ENCODE measurements at regions not wholly inside any gene's neighbourhood (a gene's known extent, or its start where the extent isn't known, plus 50 kb on each side); places are given as distances from the start of the nearest gene placed in this dataset.

- in situ Hi-C loops (cut with HindIII; ENCODE audit: low sequenced_read_pairs) = no loop called here
- no peak for TF ChIP-seq CTCF (IDR thresholded peaks at IDR 0.05; ENCODE audit: low read depth, low read length, missing control alignments)
- no peak overlapping the region for H3K4me3 ChIP-seq (ENCODE audit: low read depth, low read length)
- DNase-seq (ENCODE audit: low read depth) = no peak
Observed at GRCh38 chr1:56183151-56183550, 396.2 kb downstream of the PLPP3 start.

GRCh38 chr1:56180520-56181190, 398.7 kb downstream of the PLPP3 start:
- in situ Hi-C loops (cut with HindIII; ENCODE audit: low sequenced_read_pairs) = no loop called here
- no peak for DNase-seq (ENCODE audit: low read depth)
- TF ChIP-seq CTCF (IDR thresholded peaks at IDR 0.05; ENCODE audit: low read depth, low read length, missing control alignments) = no peak
- no peak overlapping the region for H3K4me3 ChIP-seq (ENCODE audit: low read depth, low read length)

GRCh38 chr1:56179543-56179942, 399.8 kb downstream of the PLPP3 start:
- in situ Hi-C loops (cut with HindIII; ENCODE audit: low sequenced_read_pairs) = no loop called here
- TF ChIP-seq CTCF (IDR thresholded peaks at IDR 0.05; ENCODE audit: low read depth, low read length, missing control alignments) = no peak

GRCh38 chr1:56175211-56175610, 404.2 kb downstream of the PLPP3 start:
- in situ Hi-C loops (cut with HindIII; ENCODE audit: low sequenced_read_pairs) = no loop called here
- H3K4me3 ChIP-seq (ENCODE audit: low read depth, low read length) = no peak overlapping the region
- no peak for TF ChIP-seq CTCF (IDR thresholded peaks at IDR 0.05; ENCODE audit: low read depth, low read length, missing control alignments)
- no peak for DNase-seq (ENCODE audit: low read depth)

More at GRCh38 chr1:56179543-56179942, 399.8 kb downstream of the PLPP3 start:
- no peak overlapping the region for H3K4me3 ChIP-seq (ENCODE audit: low read depth, low read length)
- DNase-seq (ENCODE audit: low read depth) = no peak

GRCh38 chr1:56174176-56174885, 405.0 kb downstream of the PLPP3 start:
- no peak overlapping the region for H3K4me3 ChIP-seq (ENCODE audit: low read depth, low read length)
- no peak for TF ChIP-seq CTCF (IDR thresholded peaks at IDR 0.05; ENCODE audit: low read depth, low read length, missing control alignments)
- in situ Hi-C loops (cut with HindIII; ENCODE audit: low sequenced_read_pairs) = no loop called here
- DNase-seq (ENCODE audit: low read depth) = no peak

- no peak for DNase-seq (ENCODE audit: low read depth)
- in situ Hi-C loops (cut with HindIII; ENCODE audit: low sequenced_read_pairs) = no loop called here
- no peak overlapping the region for H3K4me3 ChIP-seq (ENCODE audit: low read depth, low read length)
- no peak for TF ChIP-seq CTCF (IDR thresholded peaks at IDR 0.05; ENCODE audit: low read depth, low read length, missing control alignments)
Observed at GRCh38 chr1:56173736-56174135, 405.6 kb downstream of the PLPP3 start.

Data from astrocyte of the cerebellum (primary cell).